Osteoblast (primary cell): ENCODE measurements at regions not wholly inside any gene's neighbourhood (a gene's known extent, or its start where the extent isn't known, plus 50 kb on each side); places are given as distances from the start of the nearest gene placed in this dataset.

ENCODE experiments used
- DNase-seq: peaks from one replicate; pipeline ENCODE4 v3.0.0; 2011; ENCODE audit warnings: low spot score, mixed read lengths; ENCODE audit not compliant: insufficient read length; ENCODE audit errors: missing footprints
- H2AFZ ChIP-seq: 2 replicates; pipeline ENCODE4 v1.6.0; 2011; ENCODE audit warnings: mild to moderate bottlenecking, low read length
- H3K27ac ChIP-seq: 2 replicates; pipeline ENCODE4 v1.5.1; 2011; ENCODE audit warnings: mild to moderate bottlenecking, low read depth, low read length, moderate library complexity
- H3K27me3 ChIP-seq: 2 replicates; pipeline ENCODE4 v1.6.0; 2012; ENCODE audit warnings: mild to moderate bottlenecking, control low read depth, inconsistent platforms, low read length, moderate library complexity; ENCODE audit not compliant: insufficient read depth
- H3K36me3 ChIP-seq: 2 replicates; pipeline ENCODE4 v1.5.1; 2011; ENCODE audit warnings: mild to moderate bottlenecking, low read length, control low read depth, moderate library complexity; ENCODE audit not compliant: insufficient read depth
- H3K4me1 ChIP-seq: 2 replicates; pipeline ENCODE4 v1.5.1; 2011; ENCODE audit warnings: mild to moderate bottlenecking, low read length, control low read depth, moderate library complexity; ENCODE audit not compliant: insufficient read depth
- H3K4me2 ChIP-seq: 2 replicates; pipeline ENCODE4 v1.6.0; 2011; ENCODE audit warnings: mild to moderate bottlenecking, low read length; ENCODE audit not compliant: insufficient read depth
- H3K4me3 ChIP-seq: fragments of 200-600 bp; sonication (generic); 3 replicates; pipeline ENCODE4 v1.5.1; 2012; ENCODE audit warnings: mild to moderate bottlenecking, low read length, inconsistent platforms; ENCODE audit not compliant: insufficient read depth
- H3K79me2 ChIP-seq: 2 replicates; pipeline ENCODE4 v1.6.0; 2012; ENCODE audit warnings: mild to moderate bottlenecking, low read length, control low read depth, inconsistent platforms; ENCODE audit not compliant: insufficient read depth
- H3K9me3 ChIP-seq: 2 replicates; pipeline ENCODE4 v1.5.1; 2011; ENCODE audit warnings: low read depth, low read length, control low read depth
- H4K20me1 ChIP-seq: 2 replicates; pipeline ENCODE4 v1.6.0; 2012; ENCODE audit warnings: mild to moderate bottlenecking, low read length, control low read depth; ENCODE audit not compliant: insufficient read depth
- CTCF ChIP-seq: IDR thresholded peaks from 2 replicates; pipeline ENCODE4 v1.5.1; 2011; ENCODE audit warnings: mild to moderate bottlenecking, low read depth, low read length, moderate library complexity; ENCODE audit errors: extremely low read depth

GRCh38 chr1:234775477-234776246, 165.7 kb upstream of the IRF2BP2 start:
- DNase-seq = peak; percentile 23
- Histone ChIP-seq H3K27ac (no peak overlapping the region), H3K79me2 (no peaks in the 10 kb centered on the region), H3K4me2 (no peak overlapping the region), H3K27me3 (peaks cover 37% of the 10 kb centered on the region), H3K4me1 (peaks cover 18% of the 10 kb centered on the region), H3K36me3 (no peaks in the 10 kb centered on the region), H2AFZ (no peak overlapping the region), H3K4me3 (no peak overlapping the region), H3K9me3 (no peaks in the 10 kb centered on the region), H4K20me1 (no peaks in the 10 kb centered on the region)
- no peak for TF ChIP-seq CTCF

GRCh38 chr1:234774971-234775370, 165.0 kb upstream of the IRF2BP2 start:
- H3K27ac ChIP-seq = no peak overlapping the region

DNA sequence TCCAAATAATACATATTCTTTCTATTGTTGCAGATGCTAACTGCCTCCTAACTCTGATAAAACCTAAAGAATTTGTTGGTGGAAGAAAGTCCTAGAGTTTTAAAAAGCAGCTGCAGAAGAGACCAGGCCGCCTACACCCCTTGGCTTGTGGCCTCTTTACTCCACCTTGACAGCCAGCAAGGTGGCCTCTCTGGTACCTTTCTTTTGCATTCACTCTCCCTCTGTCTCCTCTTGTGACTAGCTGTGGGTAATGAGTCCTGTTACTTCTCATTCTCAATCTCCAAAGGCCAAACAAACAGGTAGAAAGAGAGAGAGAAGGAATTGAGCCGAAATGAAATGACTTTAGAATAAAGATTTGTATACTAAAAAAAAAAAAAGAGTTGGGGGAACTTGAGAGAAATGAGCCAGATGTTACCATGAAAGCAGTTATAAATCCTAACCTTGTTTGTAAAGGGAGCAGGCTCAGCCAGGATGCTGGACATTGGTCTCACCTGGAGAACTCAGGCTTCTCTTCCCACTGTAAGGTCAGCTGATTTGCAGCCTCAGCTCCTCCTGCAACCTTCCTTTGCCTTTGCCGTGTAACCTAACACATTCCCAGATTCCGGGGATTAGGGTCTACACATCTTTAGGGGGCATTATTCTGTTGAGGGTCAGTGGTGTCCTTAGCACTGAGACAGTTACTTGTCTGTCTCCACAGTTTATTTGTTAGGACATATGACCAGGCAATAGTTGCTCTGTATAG, 164.1 kb upstream of the IRF2BP2 start:
- peak; percentile 55 for DNase-seq
- H4K20me1 ChIP-seq = no peaks in the 10 kb centered on the region
- H3K36me3 ChIP-seq = no peaks in the 10 kb centered on the region
- TF ChIP-seq CTCF = no peak
- no peak overlapping the region for H2AFZ ChIP-seq
- H3K79me2 ChIP-seq = no peaks in the 10 kb centered on the region
- no peak overlapping the region for H3K4me2 ChIP-seq
- H3K4me1 ChIP-seq = peaks cover 18% of the 10 kb centered on the region
- H3K9me3 ChIP-seq = no peaks in the 10 kb centered on the region
- no peak overlapping the region for H3K27ac ChIP-seq
- peaks cover 26% of the 10 kb centered on the region for H3K27me3 ChIP-seq
- H3K4me3 ChIP-seq = no peak overlapping the region

More at GRCh38 chr1:234774971-234775370, 165.0 kb upstream of the IRF2BP2 start:
- Histone ChIP-seq H3K36me3 (no peaks in the 10 kb centered on the region), H3K9me3 (no peaks in the 10 kb centered on the region), H3K4me1 (peaks cover 18% of the 10 kb centered on the region), H4K20me1 (no peaks in the 10 kb centered on the region), H3K4me3 (no peak overlapping the region), H3K27me3 (peaks cover 30% of the 10 kb centered on the region), H2AFZ (no peak overlapping the region), H3K4me2 (no peak overlapping the region), H3K79me2 (no peaks in the 10 kb centered on the region)
- DNase-seq = peak; percentile 41
- TF ChIP-seq CTCF = no peak
